ENCODE measurements at regions not wholly inside any gene's neighbourhood (a gene's known extent, or its start where the extent isn't known, plus 50 kb on each side); places are given as distances from the start of the nearest gene placed in this dataset.

GRCh38 chr7:81473236-81473635 lies 296.6 kb downstream of the HGF start:
- Mint-ChIP-seq H3K9me3 (peaks cover 0 to 7% (median 0%) of the 10 kb centered on the region in 7 donors), H3K36me3 (no peaks in the 10 kb centered on the region), H3K4me1 (no peaks in the 10 kb centered on the region), H3K27ac (no peak overlapping the region), H3K4me3 (no peak overlapping the region), H3K27me3 (no peaks in the 10 kb centered on the region)
- Histone ChIP-seq H3K27me3 (ENCODE audit: control insufficient read depth, insufficient read depth, low read length) (no peaks in the 10 kb centered on the region), H3K4me1 (ENCODE audit: control insufficient read depth, insufficient read depth, low read length, poor library complexity, severe bottlenecking) (no peaks in the 10 kb centered on the region), H3K9me3 (ENCODE audit: control insufficient read depth in 2 of 2, low read length in 2 of 2) (no peaks in the 10 kb centered on the region), H3K27ac (ENCODE audit: insufficient read depth, low read length, poor library complexity, severe bottlenecking) (no peak overlapping the region), H3K4me3 (ENCODE audit: low read depth, low read length) (no peak overlapping the region), H3K36me3 (ENCODE audit: control insufficient read depth, insufficient read depth, low read length) (no peaks in the 10 kb centered on the region)
- ATAC-seq (ENCODE audit: low read depth in 2 of 2) (no peak), DNase-seq (no peak)

GRCh38 chr7:81470724-81471379 lies 299.0 kb downstream of the HGF start:
- no peak overlapping the region for H3K4me3 Mint-ChIP-seq
- H3K4me1 ChIP-seq (ENCODE audit: control insufficient read depth, insufficient read depth, low read length, poor library complexity, severe bottlenecking) = no peaks in the 10 kb centered on the region

GRCh38 chr7:81469869-81470723 lies 299.8 kb downstream of the HGF start:
- Histone ChIP-seq H3K9me3 (ENCODE audit: control insufficient read depth in 2 of 2, low read length in 2 of 2) (no peaks in the 10 kb centered on the region), H3K4me1 (ENCODE audit: control insufficient read depth, insufficient read depth, low read length, poor library complexity, severe bottlenecking) (no peaks in the 10 kb centered on the region), H3K4me3 (ENCODE audit: low read depth, low read length) (no peak overlapping the region), H3K27ac (ENCODE audit: insufficient read depth, low read length, poor library complexity, severe bottlenecking) (no peak overlapping the region), H3K36me3 (ENCODE audit: control insufficient read depth, insufficient read depth, low read length) (no peaks in the 10 kb centered on the region), H3K27me3 (ENCODE audit: control insufficient read depth, insufficient read depth, low read length) (no peaks in the 10 kb centered on the region)
- no peaks in the 10 kb centered on the region for H3K36me3 Mint-ChIP-seq
- DNase-seq (peak in 1 of 3 donors; percentile 6), ATAC-seq (ENCODE audit: low read depth in 2 of 2) (no peak)
- no peak overlapping the region for H3K4me3 Mint-ChIP-seq
- no peaks in the 10 kb centered on the region for H3K27me3 Mint-ChIP-seq
- H3K4me1 Mint-ChIP-seq = no peaks in the 10 kb centered on the region
- H3K9me3 Mint-ChIP-seq = peaks cover 0 to 5% (median 0%) of the 10 kb centered on the region in 7 donors
- no peak overlapping the region for H3K27ac Mint-ChIP-seq

More at GRCh38 chr7:81470724-81471379, 299.0 kb downstream of the HGF start:
- Mint-ChIP-seq H3K4me1 (no peaks in the 10 kb centered on the region), H3K9me3 (peaks cover 0 to 5% (median 0%) of the 10 kb centered on the region in 7 donors), H3K27me3 (no peaks in the 10 kb centered on the region), H3K27ac (no peak overlapping the region), H3K36me3 (no peaks in the 10 kb centered on the region)
- DNase-seq = no peak
- no peak for ATAC-seq (ENCODE audit: low read depth in 2 of 2)
- H3K27ac ChIP-seq (ENCODE audit: insufficient read depth, low read length, poor library complexity, severe bottlenecking) = no peak overlapping the region
- H3K4me3 ChIP-seq (ENCODE audit: low read depth, low read length) = no peak overlapping the region
- no peaks in the 10 kb centered on the region for H3K36me3 ChIP-seq (ENCODE audit: control insufficient read depth, insufficient read depth, low read length)
- H3K9me3 ChIP-seq (ENCODE audit: control insufficient read depth in 2 of 2, low read length in 2 of 2) = no peaks in the 10 kb centered on the region
- no peaks in the 10 kb centered on the region for H3K27me3 ChIP-seq (ENCODE audit: control insufficient read depth, insufficient read depth, low read length)

- no peaks in the 10 kb centered on the region for H3K36me3 Mint-ChIP-seq
- no peaks in the 10 kb centered on the region for H3K27me3 Mint-ChIP-seq
- H3K4me3 Mint-ChIP-seq = no peak overlapping the region
- H3K27ac Mint-ChIP-seq = no peak overlapping the region
- Histone ChIP-seq H3K36me3 (ENCODE audit: control insufficient read depth, insufficient read depth, low read length) (no peaks in the 10 kb centered on the region), H3K4me3 (ENCODE audit: low read depth, low read length) (no peak overlapping the region), H3K27me3 (ENCODE audit: control insufficient read depth, insufficient read depth, low read length) (no peaks in the 10 kb centered on the region), H3K27ac (ENCODE audit: insufficient read depth, low read length, poor library complexity, severe bottlenecking) (no peak overlapping the region), H3K4me1 (ENCODE audit: control insufficient read depth, insufficient read depth, low read length, poor library complexity, severe bottlenecking) (no peaks in the 10 kb centered on the region), H3K9me3 (ENCODE audit: control insufficient read depth in 2 of 2, low read length in 2 of 2) (no peaks in the 10 kb centered on the region)
- ATAC-seq (ENCODE audit: low read depth in 2 of 2) = no peak
- DNase-seq = no peak
- peaks cover 0 to 5% (median 0%) of the 10 kb centered on the region in 7 donors for H3K9me3 Mint-ChIP-seq
- no peaks in the 10 kb centered on the region for H3K4me1 Mint-ChIP-seq
These were observed 300.5 kb downstream of the HGF start for GRCh38 chr7:81469153-81469868.

- H3K36me3 ChIP-seq (ENCODE audit: control insufficient read depth, insufficient read depth, low read length) = no peaks in the 10 kb centered on the region
- Mint-ChIP-seq H3K36me3 (no peaks in the 10 kb centered on the region), H3K27ac (no peak overlapping the region), H3K9me3 (peaks cover 0 to 6% (median 0%) of the 10 kb centered on the region in 7 donors), H3K4me1 (no peaks in the 10 kb centered on the region), H3K27me3 (no peaks in the 10 kb centered on the region), H3K4me3 (no peak overlapping the region)
- H3K27me3 ChIP-seq (ENCODE audit: control insufficient read depth, insufficient read depth, low read length) = no peaks in the 10 kb centered on the region
- ATAC-seq (ENCODE audit: low read depth in 2 of 2) = no peak
- no peak overlapping the region for H3K27ac ChIP-seq (ENCODE audit: insufficient read depth, low read length, poor library complexity, severe bottlenecking)
- H3K4me1 ChIP-seq (ENCODE audit: control insufficient read depth, insufficient read depth, low read length, poor library complexity, severe bottlenecking) = no peaks in the 10 kb centered on the region
- DNase-seq = no peak
- no peak overlapping the region for H3K4me3 ChIP-seq (ENCODE audit: low read depth, low read length)
- no peaks in the 10 kb centered on the region for H3K9me3 ChIP-seq (ENCODE audit: control insufficient read depth in 2 of 2, low read length in 2 of 2)
These were observed 301.3 kb downstream of the HGF start for GRCh38 chr7:81468526-81468925.

- Histone ChIP-seq H3K27ac (ENCODE audit: insufficient read depth, low read length, poor library complexity, severe bottlenecking) (no peak overlapping the region), H3K27me3 (ENCODE audit: control insufficient read depth, insufficient read depth, low read length) (no peaks in the 10 kb centered on the region), H3K4me3 (ENCODE audit: low read depth, low read length) (no peak overlapping the region), H3K36me3 (ENCODE audit: control insufficient read depth, insufficient read depth, low read length) (no peaks in the 10 kb centered on the region), H3K4me1 (ENCODE audit: control insufficient read depth, insufficient read depth, low read length, poor library complexity, severe bottlenecking) (no peaks in the 10 kb centered on the region), H3K9me3 (ENCODE audit: control insufficient read depth in 2 of 2, low read length in 2 of 2) (no peaks in the 10 kb centered on the region)
- ATAC-seq (ENCODE audit: low read depth in 2 of 2) (no peak), DNase-seq (no peak)
- no peaks in the 10 kb centered on the region for H3K36me3 Mint-ChIP-seq
- H3K27ac Mint-ChIP-seq = no peak overlapping the region
- peaks cover 0 to 6% (median 2%) of the 10 kb centered on the region in 7 donors for H3K9me3 Mint-ChIP-seq
- no peaks in the 10 kb centered on the region for H3K27me3 Mint-ChIP-seq
- no peak overlapping the region for H3K4me3 Mint-ChIP-seq
- H3K4me1 Mint-ChIP-seq = no peaks in the 10 kb centered on the region
These were observed 301.9 kb downstream of the HGF start for GRCh38 chr7:81467964-81468363.

GRCh38 chr7:81462672-81463071 lies 307.2 kb downstream of the HGF start:
- no peaks in the 10 kb centered on the region for H3K4me1 Mint-ChIP-seq
- H3K27me3 Mint-ChIP-seq = no peaks in the 10 kb centered on the region
- H3K36me3 Mint-ChIP-seq = no peaks in the 10 kb centered on the region
- no peaks in the 10 kb centered on the region for H3K36me3 ChIP-seq (ENCODE audit: control insufficient read depth, insufficient read depth, low read length)
- ATAC-seq (ENCODE audit: low read depth in 2 of 2) (no peak), DNase-seq (no peak)
- peaks cover 0 to 7% (median 3%) of the 10 kb centered on the region in 7 donors for H3K9me3 Mint-ChIP-seq
- H3K27me3 ChIP-seq (ENCODE audit: control insufficient read depth, insufficient read depth, low read length) = no peaks in the 10 kb centered on the region
- no peak overlapping the region for H3K4me3 Mint-ChIP-seq
- no peaks in the 10 kb centered on the region for H3K4me1 ChIP-seq (ENCODE audit: control insufficient read depth, insufficient read depth, low read length, poor library complexity, severe bottlenecking)
- no peaks in the 10 kb centered on the region for H3K9me3 ChIP-seq (ENCODE audit: control insufficient read depth in 2 of 2, low read length in 2 of 2)
- H3K4me3 ChIP-seq (ENCODE audit: low read depth, low read length) = no peak overlapping the region
- H3K27ac ChIP-seq (ENCODE audit: insufficient read depth, low read length, poor library complexity, severe bottlenecking) = no peak overlapping the region
- H3K27ac Mint-ChIP-seq = no peak overlapping the region

Measured in CD4-positive, CD25-positive, alpha-beta regulatory T cell (primary cell).